Activated naive CD4-positive, alpha-beta T cell treated with anti-CD3 and anti-CD28 coated beads, Interleukin-2, amount 50 U/mL, for 16 hours (primary cell): ENCODE measurements at regions not wholly inside any gene's neighbourhood (a gene's known extent, or its start where the extent isn't known, plus 50 kb on each side); places are given as distances from the start of the nearest gene placed in this dataset.

ENCODE experiments used
- DNase-seq: peaks from one replicate; pipeline ENCODE4 v3.0.0-alpha.2; 2020

GRCh38 chr21:26784974-26785373 is 60.2 kb downstream of the ADAMTS1 start:
- no peak for DNase-seq

GRCh38 chr21:26783466-26784195 is 61.6 kb downstream of the ADAMTS1 start:
- no peak for DNase-seq

GRCh38 chr21:26782747-26783146 is 62.5 kb downstream of the ADAMTS1 start:
- no peak for DNase-seq

- DNase-seq: no peak
Observed at GRCh38 chr21:26782331-26782730, 62.9 kb downstream of the ADAMTS1 start.

GRCh38 chr21:26781331-26781730 is 63.9 kb downstream of the ADAMTS1 start:
- no peak for DNase-seq

GRCh38 chr21:26777166-26777565 is 68.0 kb downstream of the ADAMTS1 start:
- no peak for DNase-seq

- DNase-seq: no peak
Observed at GRCh38 chr21:26776310-26777021, 68.7 kb downstream of the ADAMTS1 start.

GRCh38 chr21:26773058-26773457 is 72.2 kb downstream of the ADAMTS1 start:
- DNase-seq: no peak

GRCh38 chr21:26769613-26770188 is 75.5 kb downstream of the ADAMTS1 start:
- DNase-seq: no peak

GRCh38 chr21:26766826-26767325 is 78.3 kb downstream of the ADAMTS1 start:
- DNase-seq: no peak

- no peak for DNase-seq
Observed at GRCh38 chr21:26761174-26761915, 83.9 kb downstream of the ADAMTS1 start.

GRCh38 chr21:26759731-26760130 is 85.5 kb downstream of the ADAMTS1 start:
- no peak for DNase-seq

- DNase-seq: no peak
Observed at GRCh38 chr21:26758083-26758880, 86.9 kb downstream of the ADAMTS1 start.

GRCh38 chr21:26756491-26757159 is 88.6 kb downstream of the ADAMTS1 start:
- DNase-seq: no peak

GRCh38 chr21:26754853-26755252 is 90.4 kb downstream of the ADAMTS1 start:
- DNase-seq: no peak

GRCh38 chr21:26753822-26754221 is 91.4 kb downstream of the ADAMTS1 start:
- no peak for DNase-seq

GRCh38 chr21:26752849-26753248 is 92.4 kb downstream of the ADAMTS1 start:
- DNase-seq: no peak

GRCh38 chr21:26751305-26751704 is 93.9 kb downstream of the ADAMTS1 start:
- DNase-seq: no peak

- DNase-seq: no peak
Observed at GRCh38 chr21:26748066-26748465, 97.1 kb downstream of the ADAMTS1 start.

- DNase-seq: no peak
Observed at GRCh38 chr21:26747216-26747615, 98.0 kb downstream of the ADAMTS1 start.

- no peak for DNase-seq
Observed at GRCh38 chr21:26743524-26743923, 101.7 kb downstream of the ADAMTS1 start.

- no peak for DNase-seq
Observed at GRCh38 chr21:26739189-26739588, 106.0 kb downstream of the ADAMTS1 start.
